ENCODE measurements at regions not wholly inside any gene's neighbourhood (a gene's known extent, or its start where the extent isn't known, plus 50 kb on each side); places are given as distances from the start of the nearest gene placed in this dataset.

- Histone ChIP-seq H3K27me3 (no peaks in the 10 kb centered on the region), H3K4me3 (no peak overlapping the region), H3K27ac (no peak overlapping the region), H3K9me3 (no peaks in the 10 kb centered on the region), H3K4me1 (no peaks in the 10 kb centered on the region), H3K36me3 (no peaks in the 10 kb centered on the region), H3K9ac (ENCODE audit: low read depth in 2 of 2, low read length in 2 of 2) (no peak overlapping the region)
- intact Hi-C loops (cut with DNase I): no loop called here
- DNase-seq: no peak
- TF ChIP-seq CTCF (IDR thresholded peaks at IDR 0.05): no peak
Observed at GRCh38 chr9:2407450-2407849, 214.1 kb upstream of the VLDLR start.

- H3K9me3 ChIP-seq: no peaks in the 10 kb centered on the region
Observed at GRCh38 chr9:2411459-2412215, 209.9 kb upstream of the VLDLR start.

GRCh38 chr9:2413160-2413805 is 208.3 kb upstream of the VLDLR start:
- Histone ChIP-seq H3K4me1 (no peaks in the 10 kb centered on the region), H3K36me3 (no peaks in the 10 kb centered on the region), H3K27me3 (no peaks in the 10 kb centered on the region), H3K4me3 (no peak overlapping the region), H3K9ac (ENCODE audit: low read depth in 2 of 2, low read length in 2 of 2) (no peak overlapping the region), H3K9me3 (no peaks in the 10 kb centered on the region), H3K27ac (no peak overlapping the region)
- no peak for TF ChIP-seq CTCF (IDR thresholded peaks at IDR 0.05)
- DNase-seq: no peak
- intact Hi-C loops (cut with DNase I): no loop called here

More at GRCh38 chr9:2411459-2412215, 209.9 kb upstream of the VLDLR start:
- Histone ChIP-seq H3K27me3 (no peaks in the 10 kb centered on the region), H3K27ac (no peak overlapping the region), H3K4me1 (no peaks in the 10 kb centered on the region), H3K4me3 (no peak overlapping the region), H3K36me3 (no peaks in the 10 kb centered on the region), H3K9ac (ENCODE audit: low read depth in 2 of 2, low read length in 2 of 2) (no peak overlapping the region)
- no peak for TF ChIP-seq CTCF (IDR thresholded peaks at IDR 0.05)
- no peak for DNase-seq
- intact Hi-C loops (cut with DNase I): no loop called here

- Histone ChIP-seq H3K27ac (no peak overlapping the region), H3K36me3 (no peaks in the 10 kb centered on the region), H3K9me3 (no peaks in the 10 kb centered on the region), H3K27me3 (no peaks in the 10 kb centered on the region), H3K4me1 (no peaks in the 10 kb centered on the region), H3K9ac (ENCODE audit: low read depth in 2 of 2, low read length in 2 of 2) (no peak overlapping the region), H3K4me3 (no peak overlapping the region)
- no peak for TF ChIP-seq CTCF (IDR thresholded peaks at IDR 0.05)
- DNase-seq: no peak
- intact Hi-C loops (cut with DNase I): no loop called here
Observed at GRCh38 chr9:2414465-2414864, 207.1 kb upstream of the VLDLR start.

GRCh38 chr9:2415326-2415725 is 206.3 kb upstream of the VLDLR start:
- TF ChIP-seq CTCF (IDR thresholded peaks at IDR 0.05): no peak
- Histone ChIP-seq H3K27ac (no peak overlapping the region), H3K27me3 (no peaks in the 10 kb centered on the region), H3K36me3 (no peaks in the 10 kb centered on the region), H3K4me3 (no peak overlapping the region), H3K4me1 (no peaks in the 10 kb centered on the region), H3K9me3 (no peaks in the 10 kb centered on the region), H3K9ac (ENCODE audit: low read depth in 2 of 2, low read length in 2 of 2) (no peak overlapping the region)
- intact Hi-C loops (cut with DNase I): no loop called here
- no peak for DNase-seq

Data from colonic mucosa (tissue), 4 donors.